ENCODE measurements at regions not wholly inside any gene's neighbourhood (a gene's known extent, or its start where the extent isn't known, plus 50 kb on each side); places are given as distances from the start of the nearest gene placed in this dataset.
A peak's percentile ranks its signal among the peaks of the same experiment; 100 is the strongest.

DNA sequence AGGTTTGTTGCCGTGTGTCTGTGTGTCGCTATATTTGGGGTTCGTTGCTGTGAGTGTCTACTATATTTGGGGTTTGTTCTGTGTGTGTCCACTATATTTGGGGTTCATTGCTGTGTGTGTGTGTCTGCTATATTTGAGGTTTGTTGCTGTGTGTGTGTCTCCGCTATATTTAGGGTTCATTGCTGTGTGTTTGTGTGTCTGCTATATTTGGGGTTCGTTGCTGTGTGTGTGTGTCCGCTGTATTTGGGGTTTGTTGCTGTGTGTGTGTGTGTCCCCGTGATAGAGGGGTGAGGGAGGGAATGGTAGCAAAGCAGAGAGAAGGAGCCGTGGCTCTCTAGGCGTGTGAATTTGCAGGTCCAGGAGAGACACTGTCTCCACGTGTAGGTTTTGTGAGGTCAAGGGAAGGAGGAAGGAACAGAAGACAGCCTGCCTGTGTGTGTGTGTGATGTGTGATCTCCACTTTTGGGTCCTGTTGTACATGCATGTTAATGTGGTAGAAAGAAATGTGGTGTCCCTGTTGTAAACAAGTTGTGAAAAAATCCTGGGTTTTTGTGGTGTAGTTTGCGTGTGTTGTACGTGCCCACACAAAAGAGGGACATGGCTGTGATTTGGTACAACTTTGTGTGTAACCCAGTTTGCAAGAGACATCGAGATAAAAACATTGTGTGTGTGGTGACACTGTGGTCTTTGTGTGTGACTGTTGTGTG, 56.3 kb upstream of the ECE1 start:
- no peak for DNase-seq

- DNase-seq = no peak
Measured at GRCh38 chr1:21344750-21345443, 54.6 kb upstream of the ECE1 start.

- no peak for DNase-seq
Measured at GRCh38 chr1:21344098-21344749, 54.0 kb upstream of the ECE1 start.

DNA sequence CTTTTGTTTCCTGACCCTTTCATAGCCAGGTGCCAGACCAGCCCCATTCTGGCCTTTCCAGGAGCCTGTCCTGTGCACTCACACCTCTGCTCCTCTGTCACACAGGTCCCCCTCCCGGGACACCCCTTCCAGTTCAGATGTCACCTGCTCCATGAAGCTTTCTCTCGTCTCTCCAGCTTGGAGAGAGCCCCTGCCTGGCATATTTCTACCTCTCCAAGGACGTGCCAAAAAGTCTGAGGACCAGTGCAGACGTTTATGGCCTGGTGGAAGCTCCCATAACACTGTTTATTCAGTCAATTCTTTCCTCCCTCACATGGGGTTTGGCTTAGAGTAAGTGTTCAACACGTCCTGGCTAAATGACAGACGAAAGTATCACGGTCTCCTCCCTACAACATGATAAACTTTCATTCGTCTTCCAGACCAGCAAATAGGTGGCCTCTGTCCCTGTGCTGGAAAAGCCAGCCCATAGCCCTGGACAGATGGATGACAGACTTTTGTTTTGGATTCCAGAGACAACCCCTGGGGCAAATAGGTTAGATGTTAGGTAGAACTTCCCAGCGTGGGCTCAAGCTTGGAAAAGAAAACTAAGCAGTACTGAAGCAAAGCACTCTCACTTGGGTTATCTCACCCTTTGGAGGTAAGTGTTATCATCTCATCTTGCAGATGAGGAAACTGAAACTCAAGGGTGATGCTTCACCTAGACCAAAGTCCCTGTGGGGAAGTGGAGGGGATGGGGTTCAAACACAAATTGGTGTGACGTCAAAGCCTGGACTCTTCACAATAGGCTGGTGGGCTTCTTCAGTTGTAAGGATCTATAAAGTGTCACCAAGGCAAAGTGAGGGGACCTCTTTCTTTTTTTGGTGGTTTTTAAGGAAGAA, 52.9 kb upstream of the ECE1 start:
- DNase-seq = peak; percentile 76 to 86

DNA sequence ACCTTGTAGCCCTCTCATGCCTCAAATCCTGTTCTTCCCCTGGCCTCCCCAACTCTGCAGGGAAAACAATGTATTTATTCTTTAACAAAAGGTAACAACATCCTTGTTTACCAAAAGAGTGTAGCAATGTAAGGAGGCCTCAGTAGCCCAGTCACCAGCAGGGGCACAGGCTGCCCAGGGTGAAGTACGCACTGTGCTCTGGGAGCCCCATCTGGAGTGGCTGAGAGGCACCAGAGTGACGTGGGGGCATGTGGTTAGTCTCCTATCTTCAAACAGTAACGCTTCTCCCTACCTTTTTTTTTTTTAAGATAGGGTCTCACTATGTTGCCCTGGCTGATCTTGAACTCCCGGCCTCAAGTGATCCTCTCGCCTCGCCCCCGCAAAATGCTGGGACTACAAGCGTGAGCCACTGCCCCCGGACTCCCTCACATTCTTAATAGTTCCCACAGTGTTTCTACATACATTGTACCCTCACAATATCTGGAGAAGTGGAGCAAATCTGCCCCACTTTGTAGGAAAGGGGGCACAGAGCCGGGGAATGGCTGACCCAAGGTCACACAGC, 51.3 kb upstream of the ECE1 start:
- no peak for DNase-seq

DNA sequence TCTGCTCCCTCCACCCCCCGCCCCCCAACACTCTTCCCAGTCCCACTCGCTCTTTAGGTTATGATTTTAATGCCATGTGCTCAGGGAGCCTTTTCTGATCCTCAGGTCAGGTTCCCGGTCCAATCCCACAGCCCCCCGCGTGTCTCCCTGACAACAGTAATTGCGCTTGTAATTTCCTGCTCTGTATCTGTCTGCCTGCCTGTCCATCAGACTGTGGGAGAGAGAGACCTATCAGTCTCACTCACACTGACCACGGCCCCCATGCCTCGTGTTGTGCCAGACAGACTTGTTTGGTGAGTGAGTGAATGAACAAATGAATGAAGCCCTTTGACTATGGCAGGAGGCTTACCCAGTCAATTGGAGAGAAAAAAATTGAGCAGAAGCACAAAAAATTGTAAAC, 50.8 kb upstream of the ECE1 start:
- DNase-seq = no peak

DNA sequence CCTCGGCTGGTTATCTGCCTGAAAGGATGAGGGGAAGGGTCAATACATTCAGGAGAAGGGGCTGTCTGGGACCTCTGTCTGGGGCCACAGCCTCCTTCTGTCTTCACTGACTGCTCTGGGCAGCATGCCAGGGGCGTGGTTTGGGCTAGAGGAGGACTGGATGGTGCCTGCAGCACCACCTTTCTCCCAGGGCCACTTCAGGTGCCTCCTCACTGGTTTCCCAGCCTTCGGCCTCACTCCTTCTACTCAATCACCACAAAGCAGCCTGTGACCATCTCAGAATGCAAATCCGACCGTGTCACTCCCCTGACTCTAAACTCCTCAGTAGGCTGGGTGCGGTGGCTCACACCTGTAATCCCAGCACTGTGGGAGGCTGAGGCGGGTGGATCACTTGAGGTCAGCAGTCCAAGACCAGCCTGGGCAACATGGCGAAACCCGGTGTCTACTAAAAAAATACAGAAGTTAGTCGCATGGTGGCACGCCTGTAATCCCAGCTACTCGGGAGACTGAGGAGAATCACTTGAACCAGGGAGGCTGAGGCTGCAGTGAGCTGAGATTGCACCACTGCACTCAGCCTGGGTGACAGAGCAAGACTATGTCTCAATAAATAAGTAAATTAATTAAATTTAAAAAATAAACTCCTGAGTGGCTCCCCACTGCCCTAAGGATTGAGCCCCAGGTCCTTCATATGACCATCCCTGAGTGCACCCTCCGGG, 50.1 kb upstream of the ECE1 start:
- no peak for DNase-seq

Data from CD4-positive, alpha-beta T cell treated with Interferon alpha-2 for 1 hour (primary cell).